ENCODE measurements at regions not wholly inside any gene's neighbourhood (a gene's known extent, or its start where the extent isn't known, plus 50 kb on each side); places are given as distances from the start of the nearest gene placed in this dataset.

- TF ChIP-seq CTCF (IDR thresholded peaks at IDR 0.05): no peak
- TF ChIP-seq POLR2A (IDR thresholded peaks at IDR 0.05): no peak
Measured at GRCh38 chr11:23280088-23280487, 419.8 kb upstream of the CCDC179 start.

Measured in esophagus squamous epithelium (tissue), 4 donors.